CD14-positive monocyte (primary cell): ENCODE measurements at regions not wholly inside any gene's neighbourhood (a gene's known extent, or its start where the extent isn't known, plus 50 kb on each side); places are given as distances from the start of the nearest gene placed in this dataset.

Experiments
- DNase-seq, 3 donors: peaks; one replicate each; pipeline ENCODE4 v3.0.0-alpha.2; 2011 to 2022
- H2AFZ ChIP-seq: 2 replicates; pipeline ENCODE4 v1.6.0; 2012; ENCODE audit warnings: mild to moderate bottlenecking, low read depth, low read length, inconsistent platforms; ENCODE audit not compliant: insufficient read depth, poor library complexity, severe bottlenecking
- H3K27ac ChIP-seq, 2 donors: 1 replicate in 1 of 2; 2 replicates in 1 of 2; pipeline ENCODE4 v1.5.1; 2012 to 2013; ENCODE audit warnings: low read length in 2 of 2, control low read depth in 1 of 2, inconsistent platforms in 1 of 2, low read depth in 1 of 2, mild to moderate bottlenecking in 1 of 2
- H3K27me3 ChIP-seq, 2 donors: one replicate each; pipeline versions ENCODE4 v1.6.0 to v1.6.1; 2011 to 2013; ENCODE audit warnings: low read length in 2 of 2; ENCODE audit not compliant: control insufficient read depth in 2 of 2, insufficient read depth in 2 of 2
- H3K36me3 ChIP-seq, 2 donors: replicated peaks in 1 of 2; 1 replicate in 1 of 2; 2 replicates in 1 of 2; pipeline versions ENCODE4 v1.5.1 to v1.6.1; 2012 to 2013; ENCODE audit warnings: low read length in 2 of 2, control low read depth in 1 of 2, inconsistent platforms in 1 of 2, mild to moderate bottlenecking in 1 of 2; ENCODE audit not compliant: insufficient read depth in 2 of 2, control insufficient read depth in 1 of 2
- H3K4me1 ChIP-seq, 2 donors: 1 replicate in 1 of 2; 2 replicates in 1 of 2; pipeline versions ENCODE4 v1.5.1 to v1.6.1; 2012 to 2013; ENCODE audit warnings: low read length in 2 of 2, control low read depth in 1 of 2, inconsistent platforms in 1 of 2, mild to moderate bottlenecking in 1 of 2, moderate library complexity in 1 of 2; ENCODE audit not compliant: insufficient read depth in 2 of 2, control insufficient read depth in 1 of 2
- H3K4me2 ChIP-seq: replicated peaks from 2 replicates; pipeline ENCODE3; 2012; ENCODE audit warnings: low read length, moderate library complexity, mild to moderate bottlenecking; ENCODE audit not compliant: poor library complexity, severe bottlenecking; ENCODE audit errors: extremely low read depth
- H3K4me3 ChIP-seq, 3 experiments: fragments of 200-600 bp in 1 of 3; sonication (generic) in 1 of 3; replicated peaks in 1 of 3; 1 replicate in 2 of 3; 2 replicates in 1 of 3; pipeline ENCODE4 v1.5.1; 2011 to 2013; ENCODE audit warnings: low read length in 3 of 3, mild to moderate bottlenecking in 3 of 3, control low read depth in 2 of 3, low read depth in 2 of 3, inconsistent platforms in 1 of 3, moderate library complexity in 1 of 3
- H3K79me2 ChIP-seq: 2 replicates; pipeline ENCODE4 v1.6.0; 2012; ENCODE audit warnings: mild to moderate bottlenecking, control low read depth, inconsistent platforms, low read length, moderate library complexity; ENCODE audit not compliant: insufficient read depth
- H3K9ac ChIP-seq: 2 replicates; pipeline ENCODE4 v1.6.0; 2017; ENCODE audit warnings: low read length, mild to moderate bottlenecking; ENCODE audit not compliant: insufficient read depth, poor library complexity, severe bottlenecking
- H3K9me3 ChIP-seq, 2 donors: replicated peaks in 1 of 2; 1 replicate in 1 of 2; 2 replicates in 1 of 2; pipeline versions ENCODE4 v1.5.1 to v1.6.1; 2012 to 2013; ENCODE audit warnings: low read length in 2 of 2, control low read depth in 1 of 2; ENCODE audit not compliant: control insufficient read depth in 1 of 2, insufficient read depth in 1 of 2
- H4K20me1 ChIP-seq: 2 replicates; pipeline ENCODE4 v1.6.0; 2012; ENCODE audit warnings: mild to moderate bottlenecking, low read length, control low read depth, moderate library complexity; ENCODE audit not compliant: insufficient read depth
- H3K27ac Mint-ChIP-seq, 7 donors: one replicate each; pipeline ENCODE4 v1.8.0; 2020; ENCODE audit warnings: mild to moderate bottlenecking in 7 of 7, mixed read lengths in 7 of 7, moderate library complexity in 6 of 7, inconsistent platforms in 2 of 7
- H3K27me3 Mint-ChIP-seq, 3 donors: one replicate each; pipeline ENCODE4 v1.8.0; 2021 to 2022; ENCODE audit warnings: low read depth in 3 of 3, mild to moderate bottlenecking in 3 of 3, mixed read lengths in 3 of 3, moderate library complexity in 3 of 3, inconsistent platforms in 1 of 3
- H3K36me3 Mint-ChIP-seq, 2 donors: one replicate each; pipeline ENCODE4 v1.8.0; 2020; ENCODE audit warnings: mixed read lengths in 2 of 2, inconsistent platforms in 1 of 2, mild to moderate bottlenecking in 1 of 2
- H3K4me1 Mint-ChIP-seq: one replicate; pipeline ENCODE4 v1.8.0; 2020; ENCODE audit warnings: mild to moderate bottlenecking, mixed read lengths
- H3K4me3 Mint-ChIP-seq, 2 donors: one replicate each; pipeline ENCODE4 v1.8.0; 2020; ENCODE audit warnings: mild to moderate bottlenecking in 2 of 2, mixed read lengths in 2 of 2, moderate library complexity in 1 of 2
- H3K9me3 Mint-ChIP-seq, 7 donors: one replicate each; pipeline ENCODE4 v1.8.0; 2020 to 2022; ENCODE audit warnings: mixed read lengths in 7 of 7, mild to moderate bottlenecking in 6 of 7, moderate library complexity in 6 of 7, inconsistent platforms in 2 of 7
- CTCF ChIP-seq: fragments of 200-600 bp; IDR thresholded peaks from one replicate; pipeline ENCODE4 v1.8.0; 2022; ENCODE audit warnings: antibody characterized with exemption, mild to moderate bottlenecking
- WGBS: methylation state at CpG from one replicate; pipeline ENCODE4 v1.1.5; 2013; ENCODE audit warnings: missing lambda C conversion rate; ENCODE audit not compliant: insufficient coverage; 5-methylcytosine and 5-hydroxymethylcytosine counted together
- intact Hi-C, 2 donors: fragments of 100-400 bp; cut with micrococcal nuclease; formaldehyde crosslinking; loops; one replicate each; pipeline versions ENCODE4 v1.15.0 to v1.15.1; 2023

GRCh38 chr3:168534761-168535160, 439.0 kb upstream of the GOLIM4 start:
- no peaks in the 10 kb centered on the region for H4K20me1 ChIP-seq
- no peaks in the 10 kb centered on the region for H3K36me3 Mint-ChIP-seq
- no CpG with 5 or more reads among the region's 3 CpGs for WGBS

GRCh38 chr3:168533600-168533999, 437.9 kb upstream of the GOLIM4 start:
- Mint-ChIP-seq H3K27ac (no peak overlapping the region), H3K9me3 (peaks cover 0 to 4% (median 3%) of the 10 kb centered on the region in 7 donors), H3K36me3 (no peaks in the 10 kb centered on the region), H3K4me3 (no peak overlapping the region), H3K4me1 (no peaks in the 10 kb centered on the region), H3K27me3 (peaks cover 0 to 2% (median 0%) of the 10 kb centered on the region in 3 donors)
- intact Hi-C loops = no loop called here
- Histone ChIP-seq H3K36me3 (no peaks in the 10 kb centered on the region), H3K27me3 (no peaks in the 10 kb centered on the region), H4K20me1 (no peaks in the 10 kb centered on the region), H2AFZ (no peak overlapping the region), H3K27ac (no peak overlapping the region), H3K4me1 (no peaks in the 10 kb centered on the region), H3K9me3 (no peaks in the 10 kb centered on the region), H3K79me2 (no peaks in the 10 kb centered on the region), H3K9ac (no peak overlapping the region), H3K4me2 (no peak overlapping the region), H3K4me3 (no peak overlapping the region)
- WGBS = no CpG with 5 or more reads among the region's 2 CpGs
- DNase-seq = no peak
- no peak for TF ChIP-seq CTCF

More at GRCh38 chr3:168534761-168535160, 439.0 kb upstream of the GOLIM4 start:
- H3K4me3 ChIP-seq = no peak overlapping the region
- H3K4me1 ChIP-seq = no peaks in the 10 kb centered on the region
- no peak overlapping the region for H3K27ac Mint-ChIP-seq
- no peaks in the 10 kb centered on the region for H3K4me1 Mint-ChIP-seq
- H3K9me3 ChIP-seq = no peaks in the 10 kb centered on the region
- H3K27me3 ChIP-seq = no peaks in the 10 kb centered on the region
- H3K4me3 Mint-ChIP-seq = no peak overlapping the region
- H3K4me2 ChIP-seq = no peak overlapping the region
- no peak for DNase-seq
- TF ChIP-seq CTCF = no peak
- peaks cover 0 to 3% (median 2%) of the 10 kb centered on the region in 7 donors for H3K9me3 Mint-ChIP-seq
- H3K27ac ChIP-seq = no peak overlapping the region
- no peak overlapping the region for H2AFZ ChIP-seq
- H3K36me3 ChIP-seq = no peaks in the 10 kb centered on the region
- no peaks in the 10 kb centered on the region for H3K27me3 Mint-ChIP-seq
- H3K9ac ChIP-seq = no peak overlapping the region
- H3K79me2 ChIP-seq = no peaks in the 10 kb centered on the region
- intact Hi-C loops = no loop called here
